ENCODE measurements at regions not wholly inside any gene's neighbourhood (a gene's known extent, or its start where the extent isn't known, plus 50 kb on each side); places are given as distances from the start of the nearest gene placed in this dataset.
"Not testable (repeated sequence)": the region's sequence is repeated elsewhere in the genome, so short reads cannot be mapped to it uniquely, and the experiment has no call there.

DNA sequence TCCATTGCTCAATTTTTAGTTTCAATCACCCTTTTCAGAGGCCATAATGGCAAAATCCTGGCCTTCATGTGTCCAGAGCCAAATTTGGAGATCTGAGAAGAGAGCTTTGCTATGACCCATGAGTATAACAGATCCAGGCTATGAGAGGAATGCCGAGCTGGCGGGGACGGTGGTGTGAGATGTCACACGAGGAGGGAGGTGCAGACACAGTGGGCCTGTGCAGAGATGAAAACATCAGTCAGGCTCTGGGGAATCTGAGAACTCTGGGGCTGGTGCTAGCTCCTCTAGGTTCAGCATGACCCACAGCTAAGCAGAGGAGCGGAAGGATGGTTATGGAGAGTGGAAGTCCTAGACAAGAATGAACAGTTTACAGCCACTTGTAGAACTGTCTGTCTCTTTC is 398.3 kb upstream of the ATP10A start:
- H3K27me3 ChIP-seq, result peaks cover 0 to 7% of the 10 kb centered on the region in 2 donors
- no peak overlapping the region for H3K4me3 ChIP-seq
- ATAC-seq (no peak), DNase-seq (no peak)
- no peaks in the 10 kb centered on the region for H3K4me1 ChIP-seq
- H3K36me3 ChIP-seq (replicated peaks in 1 of 2; ENCODE audit: insufficient read depth in 1 of 2, low read depth in 2 of 2), result no peaks in the 10 kb centered on the region
- H3K9me3 ChIP-seq, result no peaks in the 10 kb centered on the region
- intact Hi-C loops (cut with DNase I), result no loop called here
- WGBS, 2 donors, result 37 to 52% methylated on average over 5 of the region's 5 CpGs
- TF ChIP-seq POLR2A (IDR thresholded peaks at IDR 0.05), result no peak
- no peak overlapping the region for H3K27ac ChIP-seq

GRCh38 chr15:26260517-26261133 is 397.5 kb upstream of the ATP10A start:
- Histone ChIP-seq H3K27me3 (peaks cover 0 to 7% of the 10 kb centered on the region in 2 donors), H3K9me3 (no peaks in the 10 kb centered on the region), H3K4me1 (no peaks in the 10 kb centered on the region), H3K36me3 (replicated peaks in 1 of 2; ENCODE audit: insufficient read depth in 1 of 2, low read depth in 2 of 2) (no peaks in the 10 kb centered on the region), H3K27ac (no peak overlapping the region), H3K4me3 (no peak overlapping the region)
- WGBS, 2 donors, result 40 to 46% methylated on average over 14 to 17 of the region's 17 CpGs
- ATAC-seq (no peak), DNase-seq (peak; percentile 10 to 42 (median 36))
- intact Hi-C loops (cut with DNase I), result no loop called here
- no peak for TF ChIP-seq POLR2A (IDR thresholded peaks at IDR 0.05)
- TF ChIP-seq, protein P1, sequence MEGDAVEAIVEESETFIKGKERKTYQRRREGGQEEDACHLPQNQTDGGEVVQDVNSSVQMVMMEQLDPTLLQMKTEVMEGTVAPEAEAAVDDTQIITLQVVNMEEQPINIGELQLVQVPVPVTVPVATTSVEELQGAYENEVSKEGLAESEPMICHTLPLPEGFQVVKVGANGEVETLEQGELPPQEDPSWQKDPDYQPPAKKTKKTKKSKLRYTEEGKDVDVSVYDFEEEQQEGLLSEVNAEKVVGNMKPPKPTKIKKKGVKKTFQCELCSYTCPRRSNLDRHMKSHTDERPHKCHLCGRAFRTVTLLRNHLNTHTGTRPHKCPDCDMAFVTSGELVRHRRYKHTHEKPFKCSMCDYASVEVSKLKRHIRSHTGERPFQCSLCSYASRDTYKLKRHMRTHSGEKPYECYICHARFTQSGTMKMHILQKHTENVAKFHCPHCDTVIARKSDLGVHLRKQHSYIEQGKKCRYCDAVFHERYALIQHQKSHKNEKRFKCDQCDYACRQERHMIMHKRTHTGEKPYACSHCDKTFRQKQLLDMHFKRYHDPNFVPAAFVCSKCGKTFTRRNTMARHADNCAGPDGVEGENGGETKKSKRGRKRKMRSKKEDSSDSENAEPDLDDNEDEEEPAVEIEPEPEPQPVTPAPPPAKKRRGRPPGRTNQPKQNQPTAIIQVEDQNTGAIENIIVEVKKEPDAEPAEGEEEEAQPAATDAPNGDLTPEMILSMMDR (IDR thresholded peaks at IDR 0.05), result peak; percentile 59 to 82 (median 65)

- Histone ChIP-seq H3K4me3 (no peak overlapping the region), H3K9me3 (no peaks in the 10 kb centered on the region), H3K27ac (no peak overlapping the region), H3K36me3 (replicated peaks in 1 of 2; ENCODE audit: insufficient read depth in 1 of 2, low read depth in 2 of 2) (no peaks in the 10 kb centered on the region), H3K27me3 (peaks cover 0 to 7% of the 10 kb centered on the region in 2 donors), H3K4me1 (no peaks in the 10 kb centered on the region)
- TF ChIP-seq, protein P1 (IDR thresholded peaks at IDR 0.05), result no peak
- no peak for TF ChIP-seq POLR2A (IDR thresholded peaks at IDR 0.05)
- DNase-seq (no peak), ATAC-seq (no peak)
- WGBS, 2 donors, result 41 to 52% methylated on average over 2 of the region's 2 CpGs
- intact Hi-C loops (cut with DNase I), result no loop called here
Measured at GRCh38 chr15:26259581-26259980, 396.5 kb upstream of the ATP10A start.

DNA sequence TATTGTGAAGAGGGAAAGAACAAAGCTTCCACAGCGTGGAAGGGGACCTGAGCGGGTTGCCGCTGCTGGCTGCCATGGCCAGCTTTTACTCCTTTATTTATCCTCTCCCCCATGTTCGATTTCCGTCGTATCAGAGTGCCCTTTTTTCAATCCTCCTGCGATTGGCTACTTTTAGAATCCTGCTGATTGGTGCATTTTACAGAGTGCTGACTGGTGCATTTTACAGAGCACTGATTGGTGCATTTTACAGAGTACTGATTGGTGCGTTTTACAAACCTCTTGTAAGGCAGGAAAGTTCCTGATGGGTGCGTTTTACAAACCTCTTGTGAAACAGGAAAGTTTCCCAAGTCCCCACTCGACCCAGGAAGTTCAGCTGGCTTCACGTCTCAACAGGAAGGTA is 381.7 kb upstream of the ATP10A start:
- H3K27ac ChIP-seq; H3K36me3 ChIP-seq (replicated peaks in 1 of 2; ENCODE audit: insufficient read depth in 1 of 2, low read depth in 2 of 2); H3K9me3 ChIP-seq; H3K4me1 ChIP-seq; H3K4me3 ChIP-seq; intact Hi-C loops (cut with DNase I); ATAC-seq; H3K27me3 ChIP-seq; DNase-seq: not testable (repeated sequence)
- 67 to 75% methylated on average over 11 of the region's 11 CpGs for WGBS, 2 donors

- no peak for ATAC-seq
- no peaks in the 10 kb centered on the region for H3K27me3 ChIP-seq
Measured at GRCh38 chr15:26243382-26243781, 380.3 kb upstream of the ATP10A start.

More at GRCh38 chr15:26243382-26243781, 380.3 kb upstream of the ATP10A start:
- H3K36me3 ChIP-seq (replicated peaks in 1 of 2; ENCODE audit: insufficient read depth in 1 of 2, low read depth in 2 of 2), result no peaks in the 10 kb centered on the region
- 72 to 100% methylated on average over 1 of the region's 1 CpG for WGBS, 2 donors
- no peak overlapping the region for H3K4me3 ChIP-seq
- H3K9me3 ChIP-seq, result no peaks in the 10 kb centered on the region
- DNase-seq, result no peak
- TF ChIP-seq, protein P1 (IDR thresholded peaks at IDR 0.05), result no peak
- H3K4me1 ChIP-seq, result no peaks in the 10 kb centered on the region
- no peak overlapping the region for H3K27ac ChIP-seq
- intact Hi-C loops (cut with DNase I), result no loop called here

All from body of pancreas (tissue), 4 donors.